WI38 (cell line): ENCODE measurements at regions not wholly inside any gene's neighbourhood (a gene's known extent, or its start where the extent isn't known, plus 50 kb on each side); places are given as distances from the start of the nearest gene placed in this dataset.

ENCODE experiments used
- H3K4me3 ChIP-seq: 2 replicates; pipeline ENCODE4 v1.5.1; 2011; ENCODE audit warnings: low read depth, mild to moderate bottlenecking, control low read depth, low read length
- CTCF ChIP-seq: IDR thresholded peaks from 2 replicates; pipeline ENCODE4 v1.5.1; 2012; ENCODE audit warnings: low read depth, mild to moderate bottlenecking, control low read depth, low read length

GRCh38 chr2:204337638-204338037, 207.6 kb upstream of the PARD3B start:
- no peak overlapping the region for H3K4me3 ChIP-seq
- no peak for TF ChIP-seq CTCF

- TF ChIP-seq CTCF, result no peak
- H3K4me3 ChIP-seq, result peak overlapping the region; percentile 51
These were observed 206.0 kb upstream of the PARD3B start for GRCh38 chr2:204339212-204339715.

- TF ChIP-seq CTCF, result no peak
- no peak overlapping the region for H3K4me3 ChIP-seq
These were observed 204.8 kb upstream of the PARD3B start for GRCh38 chr2:204340511-204340910.

- no peak for TF ChIP-seq CTCF
- H3K4me3 ChIP-seq, result no peak overlapping the region
These were observed 203.4 kb upstream of the PARD3B start for GRCh38 chr2:204341887-204342276.

- TF ChIP-seq CTCF, result no peak
- no peak overlapping the region for H3K4me3 ChIP-seq
These were observed 201.6 kb upstream of the PARD3B start for GRCh38 chr2:204343685-204344084.

- H3K4me3 ChIP-seq, result no peak overlapping the region
- TF ChIP-seq CTCF, result no peak
These were observed 201.2 kb upstream of the PARD3B start for GRCh38 chr2:204344119-204344518.

GRCh38 chr2:204346906-204347305, 198.4 kb upstream of the PARD3B start:
- no peak for TF ChIP-seq CTCF
- H3K4me3 ChIP-seq, result no peak overlapping the region
